Stimulated activated CD4-positive, alpha-beta T cell treated with anti-CD3 and anti-CD28 coated beads, TNF-alpha, amount 100 ng/mL, for 48 hours (primary cell): ENCODE measurements at regions not wholly inside any gene's neighbourhood (a gene's known extent, or its start where the extent isn't known, plus 50 kb on each side); places are given as distances from the start of the nearest gene placed in this dataset.

Experiments used
- DNase-seq, 3 donors: peaks; one replicate each; pipeline ENCODE4 v3.0.0-alpha.2; 2020; ENCODE audit warnings: low read depth in 3 of 3

DNA sequence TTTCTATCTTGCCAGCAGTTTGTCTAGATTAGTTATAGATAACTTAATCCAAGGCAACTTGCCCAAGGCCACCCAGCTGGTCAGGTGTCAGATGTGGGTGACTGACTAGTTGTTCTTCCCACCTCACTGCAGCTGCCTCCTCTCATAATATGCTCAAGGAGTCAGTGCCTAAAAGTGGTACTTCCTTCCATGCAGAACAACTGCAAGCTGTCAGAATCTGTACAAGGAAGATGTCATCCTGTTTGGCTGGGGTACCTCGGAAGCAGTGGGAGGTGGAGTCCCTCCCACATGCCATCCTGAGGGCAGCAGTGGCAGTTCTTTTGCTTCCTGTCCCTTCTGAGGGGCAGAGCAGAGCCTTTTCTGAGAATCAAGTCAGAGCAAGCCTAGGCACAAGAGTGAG lies 193.2 kb upstream of the RFC3 start:
- DNase-seq: no peak

GRCh38 chr13:33626407-33626806 lies 191.5 kb upstream of the RFC3 start:
- DNase-seq: no peak

DNA sequence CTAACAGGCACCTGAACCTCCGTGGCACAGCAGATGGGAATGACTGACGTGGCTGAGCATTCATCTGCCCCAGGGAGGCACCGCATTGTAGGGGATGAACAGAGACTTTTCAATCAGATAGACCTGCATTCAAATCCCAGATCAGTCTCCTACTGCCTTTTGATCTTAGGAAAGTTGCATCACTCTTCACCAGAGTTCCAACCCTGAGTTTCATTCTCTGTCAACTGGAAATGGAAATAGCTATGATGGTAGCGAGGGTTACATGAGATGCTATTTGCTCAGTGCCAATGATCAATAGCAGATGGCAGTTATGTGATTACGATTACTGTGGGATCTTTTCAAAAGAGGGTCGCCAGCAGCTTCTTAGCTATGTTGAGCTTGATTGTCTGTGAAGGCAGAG lies 189.3 kb upstream of the RFC3 start:
- no peak for DNase-seq

DNA sequence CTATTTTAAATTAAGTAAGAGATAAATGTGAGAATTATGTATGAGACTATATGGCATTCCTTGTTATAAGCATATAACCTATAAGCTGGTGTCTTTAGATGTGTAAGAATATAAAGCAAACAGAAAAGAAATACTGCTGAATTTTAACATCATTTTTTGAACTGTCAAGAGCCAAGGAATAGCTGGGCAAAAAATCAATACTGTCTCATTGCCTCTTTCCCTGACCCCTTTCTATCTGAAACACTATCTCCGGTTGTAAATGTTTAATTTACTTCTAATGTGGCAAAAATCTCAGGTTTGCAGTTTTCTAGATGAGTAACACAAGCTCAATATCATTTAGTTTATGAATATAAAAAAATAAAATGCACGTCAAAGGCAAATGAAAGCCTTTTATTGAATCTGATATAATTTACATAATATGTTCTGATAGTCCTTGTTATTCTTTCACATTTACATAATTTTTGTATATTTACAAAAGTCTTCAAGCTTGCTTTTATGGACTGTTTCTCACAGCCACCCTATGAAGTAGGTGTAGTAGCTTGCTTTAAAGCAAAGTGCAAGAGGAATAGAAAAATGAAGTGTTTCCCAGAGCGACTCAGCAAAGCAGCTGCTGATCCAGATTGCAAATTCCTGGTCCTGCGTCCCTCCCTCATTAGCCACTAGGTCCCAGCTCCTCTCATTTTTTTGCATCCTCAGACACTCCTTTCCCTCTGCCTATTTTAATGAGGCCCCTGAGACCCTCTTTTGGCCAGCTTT lies 188.2 kb upstream of the RFC3 start:
- no peak for DNase-seq

DNA sequence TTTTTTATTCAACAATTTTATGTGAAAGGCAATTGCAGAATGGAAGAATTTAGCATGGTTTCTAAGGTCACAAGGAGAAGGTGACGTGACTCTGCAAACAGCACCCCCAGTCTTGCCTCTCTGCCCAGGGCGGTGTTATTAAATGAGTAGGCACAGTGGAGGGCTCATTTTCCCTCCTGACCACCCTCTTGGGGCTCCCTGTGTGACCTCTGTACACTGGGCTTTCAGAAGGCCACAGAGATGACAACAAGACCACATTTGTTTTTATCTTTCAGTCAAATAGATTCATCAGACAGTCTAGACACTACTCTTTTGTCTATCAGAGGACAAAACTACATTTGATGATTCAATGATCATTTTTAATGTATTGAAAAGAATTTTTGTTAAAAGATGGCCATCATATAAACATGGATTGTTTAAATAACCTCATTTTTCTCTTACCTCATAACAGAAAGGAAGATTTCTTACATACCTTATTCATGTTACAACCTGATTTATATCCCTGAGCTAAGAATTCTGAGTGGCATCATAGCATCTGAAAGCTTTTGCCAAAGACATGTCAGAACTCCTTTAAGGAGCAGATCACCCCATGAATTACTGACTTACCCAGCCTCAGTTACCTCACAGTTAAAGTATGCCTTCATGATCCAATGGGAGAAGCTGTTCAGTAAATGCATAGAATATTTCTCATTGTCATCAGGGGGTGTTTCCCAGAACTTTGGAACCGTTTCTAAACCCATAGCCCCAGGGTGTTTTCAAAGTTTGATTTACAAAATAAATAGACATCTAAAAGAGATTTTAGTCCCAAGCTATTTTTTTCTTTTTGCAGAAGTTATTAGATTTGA lies 184.0 kb upstream of the RFC3 start:
- no peak for DNase-seq

- DNase-seq: no peak
Measured at GRCh38 chr13:33634546-33634982, 183.4 kb upstream of the RFC3 start.

DNA sequence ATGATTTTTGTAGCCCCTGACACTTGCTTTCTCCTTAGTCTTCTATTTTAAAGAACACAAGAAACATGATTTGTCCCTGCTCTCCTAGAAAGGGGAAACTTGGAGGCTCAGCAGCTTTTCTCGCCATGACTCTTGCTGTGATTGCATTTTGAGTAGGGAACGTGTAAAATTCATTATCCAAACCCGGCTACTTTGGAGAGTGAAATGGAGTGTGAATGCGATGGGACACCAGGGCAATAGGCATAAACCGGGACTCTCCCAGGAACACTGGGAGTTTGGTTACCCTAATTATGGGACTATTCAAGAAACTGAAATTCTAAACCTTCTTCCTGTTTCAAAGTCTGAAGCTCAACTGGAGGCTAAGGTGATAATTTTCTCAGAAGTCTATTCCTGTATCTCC lies 181.7 kb upstream of the RFC3 start:
- DNase-seq: no peak

DNA sequence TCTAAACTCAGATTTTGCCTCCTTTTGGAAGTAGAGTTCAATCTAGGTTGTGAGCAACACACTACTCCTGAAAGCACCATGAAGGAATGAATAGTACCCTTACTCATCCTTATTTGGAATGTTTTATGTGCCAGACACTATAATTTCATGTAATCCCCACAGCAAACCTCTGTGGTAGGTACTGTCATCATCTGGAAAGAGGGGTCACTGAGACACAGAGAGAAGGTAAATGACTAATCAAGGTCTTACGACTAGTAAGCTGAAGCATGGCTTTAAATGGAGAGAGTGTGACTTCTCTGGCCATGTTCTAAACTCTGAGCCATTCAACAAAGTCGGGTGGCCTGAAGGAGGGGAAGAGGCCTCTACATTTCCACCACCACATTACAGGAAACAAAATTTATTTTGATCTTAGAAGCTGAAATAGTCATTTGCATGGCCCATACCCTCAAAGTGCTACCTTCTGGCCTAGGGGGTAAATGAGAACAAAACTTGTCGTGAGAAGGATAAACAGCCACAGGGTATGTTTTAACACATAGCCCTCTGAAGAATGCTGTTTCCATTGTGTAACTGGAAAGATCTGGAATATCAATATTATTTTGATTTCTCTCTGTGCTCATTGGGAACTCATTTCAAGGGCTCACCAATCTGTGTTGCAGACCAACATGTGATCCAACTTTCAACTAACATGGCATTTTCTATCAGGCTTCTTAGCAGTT lies 180.8 kb upstream of the RFC3 start:
- DNase-seq: no peak

- no peak for DNase-seq
Measured at GRCh38 chr13:33637978-33638743, 179.8 kb upstream of the RFC3 start.

DNA sequence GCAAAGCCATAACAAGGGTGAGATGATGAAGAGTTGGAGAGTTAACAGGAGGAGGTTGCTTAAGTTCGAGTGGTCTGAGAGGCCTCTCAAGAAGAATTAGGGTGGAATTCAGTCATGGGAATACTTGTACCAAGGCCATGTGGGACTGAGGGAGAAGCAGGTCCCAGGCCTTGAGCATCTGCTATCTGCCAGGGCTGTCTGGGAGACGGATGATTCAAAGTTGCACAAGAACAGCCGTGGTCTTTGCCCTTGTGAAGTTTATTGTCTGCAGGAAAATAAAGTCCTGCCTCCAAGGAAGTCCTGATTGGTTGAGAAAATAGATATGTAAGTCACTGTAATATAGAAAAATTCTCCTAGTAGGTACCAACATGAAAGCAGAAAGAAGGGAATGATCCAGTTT lies 178.8 kb upstream of the RFC3 start:
- no peak for DNase-seq

GRCh38 chr13:33639626-33640080 lies 178.3 kb upstream of the RFC3 start:
- DNase-seq: peak; percentile 14 to 55 (median 38)

DNA sequence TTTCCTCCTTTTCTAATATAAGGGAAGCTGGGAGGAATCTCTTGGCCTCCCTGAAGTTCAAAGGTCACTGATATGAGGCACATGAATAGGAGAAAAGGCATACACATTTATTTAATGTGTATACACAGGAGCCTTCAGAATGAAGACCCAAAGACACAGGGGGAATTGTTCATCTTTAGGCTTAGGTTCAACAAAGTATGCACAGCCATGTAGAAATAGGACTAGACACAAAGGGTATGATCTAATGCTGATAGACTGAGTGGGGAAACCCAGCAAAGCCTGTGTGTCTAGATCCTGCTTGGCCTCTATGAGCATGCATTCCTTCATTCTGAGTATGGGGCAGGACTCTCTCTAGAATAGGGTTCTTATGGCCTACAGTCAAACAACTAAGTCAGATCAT lies 177.1 kb upstream of the RFC3 start:
- no peak for DNase-seq

- DNase-seq: no peak
Measured at GRCh38 chr13:33642374-33643065, 175.4 kb upstream of the RFC3 start.

GRCh38 chr13:33644581-33645543 lies 173.1 kb upstream of the RFC3 start:
- DNase-seq: no peak

- DNase-seq: no peak
Measured at GRCh38 chr13:33645591-33646554, 172.1 kb upstream of the RFC3 start.

DNA sequence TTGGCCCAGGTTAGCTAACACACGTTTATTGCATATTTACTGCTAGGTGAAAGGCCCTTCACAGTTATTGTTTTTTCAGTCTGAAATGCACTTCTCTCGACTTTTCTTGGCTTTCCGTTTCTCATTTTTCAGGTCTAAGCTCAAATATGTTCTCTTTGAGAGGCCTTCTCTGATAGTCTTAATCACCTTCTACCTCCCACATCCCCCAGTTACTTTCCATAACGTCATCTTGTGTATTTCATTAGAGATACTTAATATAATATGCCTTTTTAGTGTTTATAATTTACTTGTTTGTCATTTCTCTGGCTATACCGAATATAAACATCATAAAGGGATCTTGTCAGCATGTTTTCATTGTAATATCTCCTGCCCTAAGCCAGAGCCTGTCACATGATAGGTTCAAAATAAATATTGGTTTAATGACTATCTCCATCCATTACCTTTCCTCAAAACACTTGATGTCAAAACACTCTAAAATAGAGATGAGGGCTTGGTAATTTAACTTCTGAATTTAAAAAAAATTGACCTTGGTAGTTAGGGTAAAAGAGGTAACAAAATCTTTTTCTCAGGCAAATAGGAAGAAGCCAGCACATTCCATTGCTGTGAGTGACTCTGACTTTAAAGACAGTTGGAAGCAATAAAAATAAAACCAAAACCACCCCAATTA lies 168.6 kb upstream of the RFC3 start:
- DNase-seq: no peak

DNA sequence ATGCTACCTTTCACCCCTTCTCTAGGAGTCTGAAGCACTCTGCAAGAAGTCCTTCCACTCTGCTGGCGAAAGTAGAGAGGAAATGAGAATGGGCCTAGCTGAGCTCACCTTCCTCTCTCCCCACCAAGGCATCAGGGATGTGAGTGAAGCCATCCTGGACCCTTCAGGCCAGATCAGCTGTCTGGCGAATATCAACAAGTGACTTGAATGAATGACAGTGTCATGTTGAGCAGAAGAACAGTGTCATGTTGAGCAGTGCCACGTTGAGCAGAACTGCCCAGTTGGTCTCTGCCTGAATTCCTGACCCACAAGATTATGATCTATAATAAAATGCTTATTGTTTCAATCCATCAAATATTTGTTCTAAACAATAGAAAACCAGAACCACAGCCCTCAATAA lies 166.2 kb upstream of the RFC3 start:
- DNase-seq: no peak

DNA sequence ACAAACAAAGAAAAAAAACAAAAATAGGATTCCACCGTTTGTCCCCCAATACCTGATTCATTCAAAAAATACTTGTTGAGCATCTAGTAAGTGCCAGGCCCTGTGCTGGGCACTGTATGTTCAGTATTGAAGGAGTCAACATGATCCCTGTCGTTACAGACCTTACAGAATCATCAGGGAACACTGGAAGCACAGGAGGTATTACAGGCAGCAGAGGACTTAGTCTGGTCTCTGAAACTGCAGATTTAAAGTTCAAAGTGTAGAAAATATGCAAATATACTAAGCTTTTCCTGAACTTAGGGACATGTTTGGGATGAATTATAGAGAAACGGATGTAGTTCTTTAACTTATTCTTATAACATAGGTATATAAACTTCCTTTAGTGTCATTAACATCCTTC lies 160.7 kb upstream of the RFC3 start:
- DNase-seq: no peak
